ENCODE measurements at regions not wholly inside any gene's neighbourhood (a gene's known extent, or its start where the extent isn't known, plus 50 kb on each side); places are given as distances from the start of the nearest gene placed in this dataset.

DNA sequence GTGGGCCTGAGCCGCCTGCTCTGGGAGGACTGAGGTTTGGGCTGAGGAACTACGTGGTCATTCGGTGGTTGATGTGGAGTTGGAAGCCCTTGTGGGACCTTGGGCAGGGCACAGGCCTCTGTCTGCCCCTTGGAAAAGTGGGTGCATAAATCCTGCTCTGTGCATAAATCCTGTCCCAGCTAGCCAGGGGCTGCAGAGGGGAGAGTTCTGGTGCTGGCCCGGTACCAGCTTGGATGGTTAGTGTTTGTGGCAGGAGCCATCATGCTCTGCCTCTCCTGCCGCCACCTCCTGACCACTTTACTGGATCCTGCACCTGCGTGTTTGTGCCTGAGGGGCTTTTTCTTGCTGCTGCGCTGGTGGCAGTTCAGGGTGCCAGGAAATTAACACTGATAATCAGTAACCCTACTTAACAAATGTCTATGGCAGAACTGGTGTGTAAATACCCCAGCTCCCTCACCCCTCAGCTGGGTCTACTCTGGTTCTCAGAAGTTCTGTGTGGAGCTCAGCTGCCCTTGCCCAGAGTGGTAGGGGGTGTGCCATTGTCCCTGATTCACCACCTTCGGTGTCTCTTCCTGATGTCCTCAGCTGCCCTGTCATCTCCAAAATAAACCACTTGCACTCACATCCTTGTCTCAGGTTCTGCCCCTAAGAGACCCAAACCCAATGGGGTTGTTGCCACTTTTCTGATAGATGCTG lies 156.8 kb downstream of the GLI2 start (continued):
- TF ChIP-seq KLF16 (CRISPR knock-in tag; IDR thresholded peaks at IDR 0.05), result no peak
- TF ChIP-seq NFATC3 (CRISPR knock-in tag; IDR thresholded peaks at IDR 0.05), result no peak
- TF ChIP-seq ZFP36L1 (CRISPR knock-in tag; IDR thresholded peaks at IDR 0.05), result no peak
- no peak for TF ChIP-seq ZNF235 (CRISPR knock-in tag; IDR thresholded peaks at IDR 0.05; ENCODE audit: borderline replicate concordance)
- no peak for TF ChIP-seq GATAD2A (CRISPR knock-in tag; IDR thresholded peaks at IDR 0.05)

DNA sequence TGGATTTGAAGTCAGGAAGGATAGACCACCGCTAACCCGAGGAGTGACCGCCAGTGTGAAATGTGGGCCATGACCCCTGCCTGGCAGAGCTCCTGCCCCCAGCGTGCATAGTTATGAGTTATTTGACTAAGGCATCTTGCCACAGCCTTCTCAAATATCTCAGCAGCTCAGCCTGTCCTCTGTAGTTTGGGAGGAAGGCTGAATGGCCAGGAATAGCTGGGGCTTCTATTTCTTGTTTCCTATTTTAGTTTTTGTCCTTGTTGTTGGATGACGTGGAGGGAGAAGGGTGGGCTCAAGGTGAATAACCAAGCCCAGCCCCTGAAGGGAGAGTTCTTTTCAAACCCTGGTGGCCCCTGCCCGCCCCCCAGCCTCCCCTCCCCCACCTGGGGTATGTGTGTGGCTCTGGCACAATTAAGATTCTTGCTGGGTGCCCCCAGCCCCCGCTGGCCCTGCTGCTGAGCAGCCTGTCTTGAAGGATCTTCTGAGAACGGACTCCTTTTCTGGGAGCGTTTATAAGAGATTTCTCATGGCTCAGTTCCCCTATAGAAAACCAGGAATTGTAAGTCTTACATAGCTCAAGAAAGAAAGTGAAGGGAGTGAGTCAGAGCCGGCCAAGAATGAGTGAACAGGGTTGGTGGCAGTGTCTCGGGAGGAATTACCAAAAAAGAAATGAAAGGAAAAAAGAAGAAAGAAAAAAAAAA lies 157.4 kb downstream of the GLI2 start:
- no peak overlapping the region for H2AFZ ChIP-seq (ENCODE audit: low read length)
- intact Hi-C loops (cut with micrococcal nuclease; ENCODE audit: unreplicated experiment), result no loop called here
- no peak overlapping the region for H3K4me2 ChIP-seq (ENCODE audit: low read depth, low read length)
- FAIRE-seq (no peak), ATAC-seq (no peak), DNase-seq (ENCODE audit: low spot score) (no peak)
- 30% methylated on average over 10 of the region's 11 CpGs for WGBS (ENCODE audit: low lambda C conversion rate)
- no peaks in the 10 kb centered on the region; the same call in 1 of the 2 replicates for H4K20me1 ChIP-seq (ENCODE audit: insufficient read depth, low read length)
- no peaks in the 10 kb centered on the region for H3K79me2 ChIP-seq (ENCODE audit: insufficient read depth, low read length)
- H3K9ac ChIP-seq (ENCODE audit: insufficient read depth, low read depth, low read length), result no peak overlapping the region
- H3K36me3 ChIP-seq (replicated peaks in 1 of 2; ENCODE audit: control insufficient read depth in 1 of 2, insufficient read depth in 2 of 2, low read length in 2 of 2), result no peaks in the 10 kb centered on the region
- no peaks in the 10 kb centered on the region for H3K9me3 ChIP-seq (ENCODE audit: low read length)
- peaks cover 9 to 52% of the 10 kb centered on the region in 2 experiments; a peak in 3 of 5 replicates for H3K27me3 ChIP-seq (ENCODE audit: control insufficient read depth in 1 of 2, insufficient read depth in 2 of 2, low read length in 2 of 2)
- BruUV-seq (replicated peaks), result no TSS peak
- no peak overlapping the region for H3K4me3 ChIP-seq (replicated peaks in 1 of 3; ENCODE audit: insufficient read depth in 1 of 3, low read depth in 2 of 3, low read length in 3 of 3)
- in situ Hi-C loops (cut with HindIII; ENCODE audit: extremely low pct_ligation_motif_present, low pct_unique_long_range_greater_than_20kb), result no loop called here
- TF ChIP-seq ZNF205 (CRISPR knock-in tag; IDR thresholded peaks at IDR 0.05) (no peak), ZNF225 (CRISPR knock-in tag; IDR thresholded peaks at IDR 0.05) (no peak), ERF (CRISPR knock-in tag; IDR thresholded peaks at IDR 0.05) (no peak), IKZF1 (IDR thresholded peaks at IDR 0.05) (no peak), WIZ (CRISPR knock-in tag; IDR thresholded peaks at IDR 0.05) (no peak), SYNCRIP (IDR thresholded peaks at IDR 0.05; ENCODE audit: insufficient read depth, low read depth, low read length) (no peak), SRSF9 (IDR thresholded peaks at IDR 0.05; ENCODE audit: borderline replicate concordance, insufficient read depth, low read depth, low read length, poor library complexity, severe bottlenecking) (no peak), PRDM4 (CRISPR knock-in tag; IDR thresholded peaks at IDR 0.05; ENCODE audit: borderline replicate concordance) (no peak), ISX (CRISPR knock-in tag; conservative IDR thresholded peaks at IDR 0.05) (no peak)
- no peak overlapping the region for H3K27ac ChIP-seq (ENCODE audit: extremely low read length, insufficient read depth, low read length)
- ChIA-PET POLR2A (no interaction called here), CTCF (ENCODE audit: low intra/inter-chr PET ratio, low total read pairs) (no interaction called here)
- H3K4me1 ChIP-seq (ENCODE audit: insufficient read depth, low read length), result 0 out of 2 replicates have a peak, but pooled peaks cover under 1% of the 10 kb centered on the region

Data from HepG2 (cell line).